ENCODE measurements at regions not wholly inside any gene's neighbourhood (a gene's known extent, or its start where the extent isn't known, plus 50 kb on each side); places are given as distances from the start of the nearest gene placed in this dataset.
"Not testable (repeated sequence)": the region's sequence is repeated elsewhere in the genome, so short reads cannot be mapped to it uniquely, and the experiment has no call there.

DNA sequence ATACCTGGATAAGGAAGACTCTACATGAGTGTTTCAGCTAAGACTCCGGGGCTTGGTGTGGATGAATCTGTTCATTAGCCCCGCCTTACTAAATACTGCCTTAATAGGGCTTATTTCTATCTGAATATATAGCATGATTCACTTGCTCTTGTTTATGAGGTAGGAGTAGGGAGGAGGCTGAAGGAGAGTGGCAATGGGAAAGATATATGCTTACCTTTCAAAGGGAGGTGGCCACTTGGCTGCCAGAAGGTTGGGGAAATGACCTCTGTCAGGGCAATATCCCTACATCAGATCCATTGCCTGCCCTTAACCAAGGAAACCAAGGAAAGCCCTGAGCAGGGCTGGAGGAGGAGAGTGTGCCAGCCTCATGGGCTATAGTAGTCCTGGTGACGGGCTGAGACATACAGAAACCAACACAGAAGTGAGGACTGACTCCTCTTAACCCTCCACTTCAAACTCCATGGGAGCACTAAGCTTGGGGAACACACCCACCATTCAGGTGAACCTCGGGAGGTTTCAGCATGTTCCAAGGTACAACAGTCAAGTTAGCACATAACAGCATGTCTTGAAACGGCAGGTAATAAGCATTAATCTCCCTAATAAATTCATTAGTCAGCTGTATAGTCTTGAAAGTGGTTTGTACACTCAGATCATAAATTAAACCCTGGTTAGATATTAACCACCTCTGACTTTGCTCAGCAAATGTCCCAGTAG lies 80.1 kb downstream of the EOMES start:
- no peak for DNase-seq (ENCODE audit: low read depth)
- no peak overlapping the region for H3K4me3 ChIP-seq (ENCODE audit: low read depth, low read length)
- TF ChIP-seq, protein P1, sequence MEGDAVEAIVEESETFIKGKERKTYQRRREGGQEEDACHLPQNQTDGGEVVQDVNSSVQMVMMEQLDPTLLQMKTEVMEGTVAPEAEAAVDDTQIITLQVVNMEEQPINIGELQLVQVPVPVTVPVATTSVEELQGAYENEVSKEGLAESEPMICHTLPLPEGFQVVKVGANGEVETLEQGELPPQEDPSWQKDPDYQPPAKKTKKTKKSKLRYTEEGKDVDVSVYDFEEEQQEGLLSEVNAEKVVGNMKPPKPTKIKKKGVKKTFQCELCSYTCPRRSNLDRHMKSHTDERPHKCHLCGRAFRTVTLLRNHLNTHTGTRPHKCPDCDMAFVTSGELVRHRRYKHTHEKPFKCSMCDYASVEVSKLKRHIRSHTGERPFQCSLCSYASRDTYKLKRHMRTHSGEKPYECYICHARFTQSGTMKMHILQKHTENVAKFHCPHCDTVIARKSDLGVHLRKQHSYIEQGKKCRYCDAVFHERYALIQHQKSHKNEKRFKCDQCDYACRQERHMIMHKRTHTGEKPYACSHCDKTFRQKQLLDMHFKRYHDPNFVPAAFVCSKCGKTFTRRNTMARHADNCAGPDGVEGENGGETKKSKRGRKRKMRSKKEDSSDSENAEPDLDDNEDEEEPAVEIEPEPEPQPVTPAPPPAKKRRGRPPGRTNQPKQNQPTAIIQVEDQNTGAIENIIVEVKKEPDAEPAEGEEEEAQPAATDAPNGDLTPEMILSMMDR (IDR thresholded peaks at IDR 0.05; ENCODE audit: control insufficient read depth, extremely low read depth, insufficient read depth), result no peak

DNA sequence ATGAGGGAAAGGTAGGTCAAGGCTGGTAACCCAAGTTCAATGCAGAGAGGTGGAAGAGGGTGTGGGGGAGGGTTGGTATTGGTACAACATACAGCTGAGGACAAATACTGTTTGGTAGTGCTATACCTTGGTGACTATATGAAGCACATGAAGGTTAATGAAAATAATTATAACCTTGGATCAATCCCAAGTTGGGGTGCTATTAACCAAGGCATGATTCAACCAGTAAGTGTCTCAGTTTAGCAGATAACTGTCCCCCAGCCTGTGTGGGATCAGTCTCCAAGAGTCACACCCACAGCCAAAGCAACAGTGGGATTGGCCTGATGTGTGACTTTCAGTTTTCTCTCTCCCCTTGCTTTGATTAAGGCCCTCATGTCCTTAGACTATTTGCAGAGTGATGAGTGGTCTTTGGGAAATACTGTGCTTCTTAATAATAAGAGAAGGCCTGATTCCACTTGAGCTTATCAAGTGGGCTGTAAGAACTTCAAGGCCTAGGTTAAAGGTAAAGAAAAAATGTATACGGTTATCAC lies 80.8 kb downstream of the EOMES start:
- TF ChIP-seq, protein P1 (IDR thresholded peaks at IDR 0.05; ENCODE audit: control insufficient read depth, extremely low read depth, insufficient read depth), result no peak
- H3K4me3 ChIP-seq (ENCODE audit: low read depth, low read length), result no peak overlapping the region
- DNase-seq (ENCODE audit: low read depth), result no peak

DNA sequence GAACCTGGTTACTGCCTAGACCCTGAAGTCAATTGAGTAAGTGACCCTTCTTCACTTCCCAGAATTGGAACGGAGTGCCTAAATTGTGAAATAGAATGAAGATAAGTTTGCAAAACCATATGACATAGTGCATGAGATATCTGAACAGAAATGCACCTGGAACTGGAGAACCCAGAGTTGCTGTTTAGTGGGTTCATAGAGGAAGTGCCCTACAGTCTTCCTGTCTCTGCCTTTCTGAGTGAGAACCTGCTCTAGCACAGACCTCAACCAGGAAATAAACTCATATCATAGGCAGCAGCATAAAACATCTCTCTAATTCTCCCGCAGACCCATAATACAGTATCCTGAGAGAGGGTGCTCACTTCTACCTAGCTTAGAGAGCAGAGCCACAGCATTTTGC lies 82.9 kb downstream of the EOMES start:
- no peak for DNase-seq (ENCODE audit: low read depth)

DNA sequence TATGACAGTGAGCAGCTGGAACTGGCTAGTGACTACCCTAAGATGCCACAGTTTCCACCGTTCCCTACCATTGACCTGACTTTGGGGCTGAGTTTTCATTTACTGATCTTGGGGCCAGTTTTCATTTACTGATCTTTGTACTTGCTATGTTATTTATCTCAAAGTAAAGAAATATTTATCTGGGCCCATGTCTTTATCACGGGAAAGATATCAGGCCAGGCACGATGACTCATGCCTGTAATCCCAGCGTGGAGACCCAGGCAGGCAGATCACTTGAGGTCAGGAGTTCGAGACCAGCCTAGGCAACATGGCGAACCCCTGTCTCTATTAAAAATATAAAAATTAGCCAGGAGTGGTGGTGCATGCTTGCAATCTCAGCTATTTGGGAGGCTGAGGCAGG lies 83.5 kb downstream of the EOMES start:
- H3K4me3 ChIP-seq (ENCODE audit: low read depth, low read length), result no peak overlapping the region
- DNase-seq (ENCODE audit: low read depth), result no peak
- TF ChIP-seq, protein P1 (IDR thresholded peaks at IDR 0.05; ENCODE audit: control insufficient read depth, extremely low read depth, insufficient read depth), result no peak

More for the DNA sequence above, 82.9 kb downstream of the EOMES start:
- H3K4me3 ChIP-seq (ENCODE audit: low read depth, low read length), result no peak overlapping the region
- TF ChIP-seq, protein P1 (IDR thresholded peaks at IDR 0.05; ENCODE audit: control insufficient read depth, extremely low read depth, insufficient read depth), result no peak

DNA sequence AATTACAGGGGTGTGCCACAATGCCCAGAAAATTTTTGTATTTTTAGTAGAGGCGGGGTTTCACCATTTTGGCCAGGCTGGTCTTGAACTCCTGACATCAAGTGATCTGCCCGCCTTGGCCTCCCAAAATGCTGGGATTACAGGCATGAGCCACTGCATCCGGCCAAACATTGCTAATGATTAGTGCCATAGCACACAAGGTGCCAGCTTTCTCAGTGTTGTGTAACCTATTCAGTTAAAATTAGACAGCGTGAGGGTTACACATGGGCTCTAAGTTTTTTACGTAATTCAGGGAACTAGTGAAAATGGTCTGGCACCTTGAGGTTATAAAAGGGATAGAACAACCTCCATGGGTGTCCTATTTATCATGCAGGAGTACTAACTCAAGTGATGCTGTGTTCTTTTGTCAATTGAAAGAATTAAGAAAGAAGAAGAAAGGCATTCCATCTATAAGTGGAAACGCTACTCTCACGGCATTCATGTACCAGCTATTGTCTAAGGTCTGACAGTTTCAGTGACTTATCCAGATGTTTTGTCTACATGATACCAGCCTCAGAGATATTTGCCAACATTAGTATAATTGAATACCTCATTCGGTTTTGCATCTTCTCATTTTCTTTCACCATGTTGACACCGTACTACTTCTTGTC lies 84.7 kb downstream of the EOMES start:
- DNase-seq (ENCODE audit: low read depth), result no peak
- TF ChIP-seq, protein P1 (IDR thresholded peaks at IDR 0.05; ENCODE audit: control insufficient read depth, extremely low read depth, insufficient read depth), result no peak
- H3K4me3 ChIP-seq (ENCODE audit: low read depth, low read length), result no peak overlapping the region

DNA sequence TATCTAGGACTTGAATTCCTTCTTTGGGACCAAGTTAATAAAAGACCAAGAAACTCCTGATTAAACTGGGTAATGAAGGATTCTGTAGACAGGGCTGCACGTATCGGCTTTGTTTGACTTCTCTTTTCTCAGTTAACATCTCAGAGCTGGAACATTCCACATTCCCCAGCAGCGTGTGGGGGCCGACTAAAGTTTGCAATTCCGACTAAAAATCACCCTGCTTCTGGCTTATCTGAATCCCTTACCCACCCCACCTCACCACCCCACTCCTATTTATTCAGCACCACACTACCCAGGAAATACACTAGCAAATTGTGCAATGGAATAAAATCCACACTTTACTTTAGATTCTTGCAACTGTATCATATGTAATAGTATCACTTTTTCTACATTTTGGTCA lies 87.1 kb downstream of the EOMES start:
- not testable (repeated sequence) for H3K4me3 ChIP-seq (ENCODE audit: low read depth, low read length); DNase-seq (ENCODE audit: low read depth)

DNA sequence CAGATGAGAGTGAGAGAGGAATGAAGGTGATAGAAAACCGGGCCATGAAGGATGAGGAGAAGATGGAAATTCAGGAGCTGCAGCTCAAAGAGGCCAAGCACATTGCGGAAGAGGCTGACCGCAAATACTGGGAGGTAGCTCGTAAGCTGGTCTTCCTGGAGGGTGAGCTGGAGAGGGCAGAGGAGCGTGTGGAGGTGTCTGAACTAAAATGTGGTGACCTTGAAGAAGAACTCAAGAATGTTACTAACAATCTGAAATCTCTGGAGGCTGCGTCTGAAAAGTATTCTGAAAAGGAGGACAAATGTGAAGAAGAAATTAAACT lies 88.9 kb downstream of the EOMES start:
- TF ChIP-seq, protein P1 (IDR thresholded peaks at IDR 0.05; ENCODE audit: control insufficient read depth, extremely low read depth, insufficient read depth), result no peak
- no peak for DNase-seq (ENCODE audit: low read depth)
- H3K4me3 ChIP-seq (ENCODE audit: low read depth, low read length), result no peak overlapping the region

All from LNCaP clone FGC (cell line).